Liver (tissue), 8 donors: ENCODE measurements at regions not wholly inside any gene's neighbourhood (a gene's known extent, or its start where the extent isn't known, plus 50 kb on each side); places are given as distances from the start of the nearest gene placed in this dataset.

Source experiments
- DNase-seq: peaks from one replicate; pipeline ENCODE4 v3.0.0-alpha.2; 2017; ENCODE audit warnings: low spot score
- H3K27ac ChIP-seq, 2 donors: one replicate each; pipeline ENCODE4 v1.7.0; 2013; ENCODE audit warnings: inconsistent platforms in 2 of 2, low read length in 2 of 2, control low read depth in 1 of 2, low read depth in 1 of 2, mild to moderate bottlenecking in 1 of 2
- H3K27me3 ChIP-seq, 4 donors: one replicate each; pipeline versions ENCODE4 v1.6.1 to v1.7.0; 2013; ENCODE audit warnings: low read length in 3 of 4, inconsistent platforms in 1 of 4, mild to moderate bottlenecking in 1 of 4, moderate library complexity in 1 of 4; ENCODE audit not compliant: control insufficient read depth in 4 of 4, insufficient read depth in 4 of 4
- H3K36me3 ChIP-seq, 4 donors: one replicate each; pipeline versions ENCODE4 v1.6.1 to v1.7.0; 2013; ENCODE audit warnings: low read length in 3 of 4, mild to moderate bottlenecking in 3 of 4, low read depth in 1 of 4, moderate library complexity in 1 of 4; ENCODE audit not compliant: control insufficient read depth in 4 of 4, insufficient read depth in 3 of 4
- H3K4me1 ChIP-seq, 4 donors: one replicate each; pipeline versions ENCODE4 v1.6.1 to v1.7.0; 2013; ENCODE audit warnings: low read length in 3 of 4, mild to moderate bottlenecking in 3 of 4, moderate library complexity in 1 of 4; ENCODE audit not compliant: control insufficient read depth in 4 of 4, insufficient read depth in 4 of 4
- H3K4me3 ChIP-seq, 3 donors: one replicate each; pipeline versions ENCODE4 v1.6.1 to v1.7.0; 2013; ENCODE audit warnings: low read length in 3 of 3, control low read depth in 1 of 3, low read depth in 1 of 3, mild to moderate bottlenecking in 1 of 3
- H3K9ac ChIP-seq, 2 donors: one replicate each; pipeline ENCODE4 v1.7.0; 2013; ENCODE audit warnings: low read length in 2 of 2, mild to moderate bottlenecking in 2 of 2, moderate library complexity in 2 of 2, control low read depth in 1 of 2, low read depth in 1 of 2
- H3K9me3 ChIP-seq, 4 donors: one replicate each; pipeline versions ENCODE4 v1.6.1 to v1.7.0; 2013; ENCODE audit warnings: low read length in 3 of 4; ENCODE audit not compliant: control insufficient read depth in 4 of 4
- ATF3 ChIP-seq: IDR thresholded peaks from 2 replicates; pipeline ENCODE4 v1.6.1; 2016; ENCODE audit warnings: antibody characterized with exemption
- CTCF ChIP-seq: fragments of 150-350 bp; IDR thresholded peaks from 2 replicates; pipeline ENCODE4 v1.5.1; 2017; ENCODE audit warnings: improper control_type of control experiment, low read depth, low read length; ENCODE audit not compliant: missing input control
- EGR1 ChIP-seq, 2 donors: IDR thresholded peaks; 2 replicates each; pipeline ENCODE4 v1.6.1; 2016 to 2018; ENCODE audit warnings: antibody characterized with exemption in 2 of 2, low read depth in 2 of 2
- FOXA1 ChIP-seq: IDR thresholded peaks from 2 replicates; pipeline ENCODE4 v1.6.1; 2016; ENCODE audit warnings: antibody characterized with exemption
- FOXA2 ChIP-seq: IDR thresholded peaks from 2 replicates; pipeline ENCODE4 v1.6.1; 2016; ENCODE audit warnings: antibody characterized with exemption
- GABPA ChIP-seq, 2 donors: IDR thresholded peaks in 1 of 2; conservative IDR thresholded peaks in 1 of 2; 2 replicates each; pipeline ENCODE4 v1.6.1; 2016; ENCODE audit warnings: antibody characterized with exemption in 2 of 2, mild to moderate bottlenecking in 1 of 2, moderate library complexity in 1 of 2
- HNF4A ChIP-seq, 2 donors: conservative IDR thresholded peaks; 2 replicates each; pipeline ENCODE4 v1.6.1; 2016; ENCODE audit warnings: antibody characterized with exemption in 2 of 2, mild to moderate bottlenecking in 2 of 2
- HNF4G ChIP-seq: IDR thresholded peaks from 2 replicates; pipeline ENCODE4 v1.6.1; 2016; ENCODE audit warnings: antibody characterized with exemption
- JUND ChIP-seq, 2 donors: IDR thresholded peaks; 2 replicates each; pipeline ENCODE4 v1.6.1; 2016; ENCODE audit warnings: antibody characterized with exemption in 2 of 2
- MAX ChIP-seq: IDR thresholded peaks from 2 replicates; pipeline ENCODE4 v1.6.1; 2016; ENCODE audit warnings: antibody characterized with exemption
- NR2F2 ChIP-seq: IDR thresholded peaks from 2 replicates; pipeline ENCODE4 v1.6.1; 2016; ENCODE audit warnings: antibody characterized with exemption
- RAD21 ChIP-seq, 2 donors: IDR thresholded peaks; 2 replicates each; pipeline ENCODE4 v1.6.1; 2016; ENCODE audit warnings: antibody characterized with exemption in 2 of 2, mild to moderate bottlenecking in 2 of 2
- REST ChIP-seq: IDR thresholded peaks from 2 replicates; pipeline ENCODE4 v1.6.1; 2016; ENCODE audit warnings: antibody characterized with exemption, mild to moderate bottlenecking
- RXRA ChIP-seq, 2 donors: IDR thresholded peaks; 2 replicates each; pipeline ENCODE4 v1.6.1; 2017 to 2018; ENCODE audit warnings: antibody characterized with exemption in 2 of 2, mild to moderate bottlenecking in 1 of 2
- SP1 ChIP-seq: IDR thresholded peaks from 2 replicates; pipeline ENCODE4 v1.6.1; 2018; ENCODE audit warnings: antibody characterized with exemption, mild to moderate bottlenecking
- TAF1 ChIP-seq: conservative IDR thresholded peaks from 2 replicates; pipeline ENCODE4 v1.6.1; 2016; ENCODE audit warnings: antibody characterized with exemption, mild to moderate bottlenecking
- YY1 ChIP-seq: IDR thresholded peaks from 2 replicates; pipeline ENCODE4 v1.6.1; 2016; ENCODE audit warnings: antibody characterized with exemption, mild to moderate bottlenecking
- WGBS: extraction: QIAGEN DNeasy Blood & Tissue Kit; methylation state at CpG from one replicate; pipeline ENCODE4 v1.1.7; 2013; 5-methylcytosine and 5-hydroxymethylcytosine counted together
- TF ChIP-seq, protein P1 (sequence below): IDR thresholded peaks from 2 replicates; pipeline ENCODE4 v1.6.1; 2016; ENCODE audit warnings: antibody characterized with exemption
- donor health status: healthy.
- donor health status: healthy.
- donor health status: healthy.
- donor health status: healthy.
- donor health status: healthy.

- peak overlapping the region in 1 of 2 donors; percentile 41 for H3K27ac ChIP-seq
- no peaks in the 10 kb centered on the region for H3K9me3 ChIP-seq
- TF ChIP-seq CTCF (no peak), MAX (peak; percentile 86), RXRA (IDR thresholded peaks at IDR 0.05) (peak in 1 of 2 donors; percentile 63), RAD21 (IDR thresholded peaks at IDR 0.05) (no peak), EGR1 (IDR thresholded peaks at IDR 0.05; ENCODE audit: low read depth in 2 of 2) (no peak), REST (peak; percentile 34), HNF4A (conservative IDR thresholded peaks at IDR 0.05) (peak; percentile 30 to 62), GABPA (IDR thresholded peaks at IDR 0.05 in 1 of 2, conservative IDR thresholded peaks at IDR 0.05 in 1 of 2) (no peak), TAF1 (no peak), JUND (IDR thresholded peaks at IDR 0.05) (no peak), HNF4G (no peak), SP1 (no peak), FOXA1 (peak; percentile 86), FOXA2 (peak; percentile 91), YY1 (peak; percentile 61)
- no peaks in the 10 kb centered on the region for H3K36me3 ChIP-seq
- no peak for DNase-seq
- no peaks in the 10 kb centered on the region for H3K27me3 ChIP-seq
- H3K4me3 ChIP-seq, result no peak overlapping the region
- 50% methylated on average over 10 of the region's 10 CpGs for WGBS
- peaks cover 11 to 38% (median 21%) of the 10 kb centered on the region in 4 donors for H3K4me1 ChIP-seq
- no peak overlapping the region for H3K9ac ChIP-seq
Measured at GRCh38 chr6:40897390-40898003, 141.5 kb downstream of the UNC5CL start.

- Histone ChIP-seq H3K9ac (no peak overlapping the region), H3K27ac (peak overlapping the region in 1 of 2 donors; percentile 41), H3K27me3 (no peaks in the 10 kb centered on the region), H3K4me3 (no peak overlapping the region), H3K9me3 (no peaks in the 10 kb centered on the region), H3K36me3 (no peaks in the 10 kb centered on the region), H3K4me1 (peaks cover 11 to 38% (median 21%) of the 10 kb centered on the region in 4 donors)
- 32% methylated on average over 3 of the region's 3 CpGs for WGBS
- no peak for DNase-seq
- no peak for TF ChIP-seq REST
- TF ChIP-seq CTCF, result no peak
- TF ChIP-seq YY1, result peak; percentile 28
- no peak for TF ChIP-seq ATF3
- TF ChIP-seq, protein P1, sequence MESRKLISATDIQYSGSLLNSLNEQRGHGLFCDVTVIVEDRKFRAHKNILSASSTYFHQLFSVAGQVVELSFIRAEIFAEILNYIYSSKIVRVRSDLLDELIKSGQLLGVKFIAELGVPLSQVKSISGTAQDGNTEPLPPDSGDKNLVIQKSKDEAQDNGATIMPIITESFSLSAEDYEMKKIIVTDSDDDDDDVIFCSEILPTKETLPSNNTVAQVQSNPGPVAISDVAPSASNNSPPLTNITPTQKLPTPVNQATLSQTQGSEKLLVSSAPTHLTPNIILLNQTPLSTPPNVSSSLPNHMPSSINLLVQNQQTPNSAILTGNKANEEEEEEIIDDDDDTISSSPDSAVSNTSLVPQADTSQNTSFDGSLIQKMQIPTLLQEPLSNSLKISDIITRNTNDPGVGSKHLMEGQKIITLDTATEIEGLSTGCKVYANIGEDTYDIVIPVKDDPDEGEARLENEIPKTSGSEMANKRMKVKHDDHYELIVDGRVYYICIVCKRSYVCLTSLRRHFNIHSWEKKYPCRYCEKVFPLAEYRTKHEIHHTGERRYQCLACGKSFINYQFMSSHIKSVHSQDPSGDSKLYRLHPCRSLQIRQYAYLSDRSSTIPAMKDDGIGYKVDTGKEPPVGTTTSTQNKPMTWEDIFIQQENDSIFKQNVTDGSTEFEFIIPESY, result no peak
- TF ChIP-seq RAD21 (IDR thresholded peaks at IDR 0.05), result no peak
- no peak for TF ChIP-seq HNF4G
- TF ChIP-seq FOXA1, result no peak
- no peak for TF ChIP-seq NR2F2
- no peak for TF ChIP-seq JUND (IDR thresholded peaks at IDR 0.05)
- TF ChIP-seq SP1, result peak; percentile 11
Measured at GRCh38 chr6:40896696-40897095, 142.3 kb downstream of the UNC5CL start.
